CD4-positive, alpha-beta T cell treated with Interleukin-21 for 1 hour (primary cell): ENCODE measurements at regions not wholly inside any gene's neighbourhood (a gene's known extent, or its start where the extent isn't known, plus 50 kb on each side); places are given as distances from the start of the nearest gene placed in this dataset.
"Not testable (repeated sequence)": the region's sequence is repeated elsewhere in the genome, so short reads cannot be mapped to it uniquely, and the experiment has no call there.

ENCODE experiments used
- DNase-seq: peaks from one replicate; pipeline ENCODE4 v3.0.0-alpha.2; 2020

DNA sequence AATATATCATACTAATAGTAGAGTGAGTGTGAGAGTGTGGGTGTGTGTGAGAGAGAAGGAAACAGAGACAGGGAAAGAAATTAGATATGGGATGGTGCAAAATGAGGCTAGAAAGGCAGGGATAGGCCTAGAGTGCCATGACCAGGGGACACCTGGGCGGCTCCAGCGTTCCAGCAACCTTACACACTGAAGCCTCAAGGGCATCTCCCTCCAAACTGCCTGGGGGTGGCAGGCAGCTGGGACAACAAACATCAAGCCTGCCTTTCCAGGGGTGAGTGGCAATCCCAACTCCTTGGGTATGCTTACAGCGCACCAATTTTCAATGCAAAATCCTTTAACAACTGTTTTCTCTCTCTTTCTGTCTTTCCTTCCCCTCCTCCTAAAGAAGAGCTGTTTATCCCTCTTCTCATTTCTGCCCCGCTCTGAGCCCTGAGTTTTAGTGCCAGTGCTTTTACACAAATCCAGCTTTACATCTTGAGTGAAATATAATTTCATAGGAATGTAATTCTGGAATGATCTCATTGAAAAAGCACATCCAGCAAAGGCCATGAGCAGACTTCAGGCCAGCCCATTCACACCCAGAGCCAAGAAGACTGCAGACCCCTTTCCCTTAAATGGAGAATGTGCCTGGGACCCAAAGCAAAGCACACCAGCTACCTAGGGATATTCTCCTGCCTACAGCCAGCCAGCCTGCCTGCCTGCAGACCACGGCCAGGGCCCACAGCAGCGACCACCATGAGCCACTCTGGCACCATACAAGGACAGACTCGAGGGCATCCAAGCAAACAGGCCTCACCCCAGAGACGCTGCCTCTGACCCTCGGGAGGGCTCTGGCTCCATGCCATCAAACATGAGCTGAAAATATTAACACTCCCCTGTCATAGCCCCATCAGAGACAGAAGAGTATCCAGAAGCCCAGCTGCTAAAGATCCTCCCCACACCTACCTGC lies 90.3 kb downstream of the RPL27A start:
- DNase-seq: no peak

- DNase-seq: no peak
Observed at GRCh38 chr11:8773916-8774539, 91.4 kb downstream of the RPL27A start.

DNA sequence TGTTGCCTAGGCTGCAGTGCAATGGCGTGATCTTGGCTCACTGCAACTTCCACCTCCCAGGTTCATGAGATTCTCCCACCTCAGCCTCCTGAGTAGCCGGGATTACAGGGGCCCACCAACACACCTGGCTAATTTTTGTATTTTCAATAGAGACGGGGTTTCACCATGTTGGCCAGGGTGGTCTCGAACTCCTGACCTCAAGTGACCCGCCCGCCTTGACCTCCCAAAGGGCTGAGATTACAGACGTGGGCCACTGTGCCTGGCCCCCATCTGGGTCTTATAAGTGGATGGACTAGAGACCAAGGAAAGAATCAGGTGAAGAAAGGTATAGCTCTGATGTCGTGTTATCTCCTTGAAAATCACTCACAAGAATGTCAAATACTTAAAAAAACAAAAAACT lies 92.3 kb downstream of the RPL27A start:
- not testable (repeated sequence) for DNase-seq

DNA sequence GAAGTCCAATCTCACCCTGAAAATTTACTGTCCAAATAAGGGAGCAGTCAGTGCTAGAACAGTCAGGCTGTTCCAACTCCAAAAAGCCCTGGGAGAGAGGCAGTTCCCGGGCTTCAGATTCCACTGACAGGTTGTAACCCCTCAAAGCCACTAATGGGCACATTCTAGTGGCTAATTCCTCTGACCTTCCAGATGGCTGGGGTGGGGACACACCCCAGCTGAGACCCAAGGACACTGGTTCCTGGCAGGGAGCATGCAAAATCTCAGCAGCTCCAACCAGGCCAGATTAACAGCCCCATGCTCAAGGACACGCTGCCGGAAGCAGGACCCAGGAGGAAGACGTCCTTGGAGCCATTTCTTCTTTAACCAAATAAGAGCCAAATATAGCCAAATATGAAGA lies 92.7 kb downstream of the RPL27A start:
- no peak for DNase-seq

- DNase-seq: no peak
Observed at GRCh38 chr11:8775734-8776133, 93.1 kb downstream of the RPL27A start.

- DNase-seq: no peak
Observed at GRCh38 chr11:8776209-8776608, 93.6 kb downstream of the RPL27A start.

- no peak for DNase-seq
Observed at GRCh38 chr11:8777907-8778767, 95.5 kb downstream of the RPL27A start.

GRCh38 chr11:8779107-8779506 lies 96.5 kb downstream of the RPL27A start:
- DNase-seq: no peak

DNA sequence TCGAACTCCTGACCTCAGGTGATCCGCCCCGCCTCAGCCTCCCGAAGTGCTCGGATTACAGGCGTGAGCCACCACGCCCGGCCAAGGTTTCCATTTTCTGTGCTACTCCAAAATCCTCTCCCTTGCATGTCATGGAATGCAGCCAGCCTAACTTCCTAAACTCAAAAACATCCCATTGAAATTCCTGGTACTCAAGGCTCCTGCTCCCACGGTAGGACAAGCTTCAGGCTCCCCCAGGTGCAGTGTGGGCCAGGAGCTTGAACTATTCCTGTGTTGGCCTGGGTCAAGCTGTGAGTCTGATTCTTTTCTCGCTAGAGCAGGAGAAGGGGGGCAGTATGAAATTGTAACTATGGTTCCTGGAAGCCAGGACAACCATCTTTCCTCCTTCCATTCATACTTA lies 97.1 kb downstream of the RPL27A start:
- DNase-seq: no peak

DNA sequence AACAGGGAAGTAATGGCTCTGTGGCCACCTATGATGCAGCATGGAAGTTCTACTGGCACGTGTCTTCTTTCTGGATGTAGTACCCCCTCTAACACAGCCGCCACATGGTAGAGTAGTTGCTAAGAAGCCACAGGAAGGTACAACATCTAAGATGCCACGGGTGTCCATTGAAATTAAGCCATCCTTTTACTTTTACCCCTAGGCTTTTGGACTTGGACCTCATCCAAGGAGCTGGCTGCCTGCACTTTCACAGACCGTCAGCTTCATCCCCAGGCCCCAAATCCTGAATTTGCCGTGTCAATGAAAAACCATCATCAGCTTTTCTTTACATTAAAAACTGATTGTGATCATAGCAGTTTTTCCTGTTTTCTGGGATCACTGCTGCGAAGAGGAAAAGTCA lies 102.4 kb downstream of the RPL27A start:
- no peak for DNase-seq

DNA sequence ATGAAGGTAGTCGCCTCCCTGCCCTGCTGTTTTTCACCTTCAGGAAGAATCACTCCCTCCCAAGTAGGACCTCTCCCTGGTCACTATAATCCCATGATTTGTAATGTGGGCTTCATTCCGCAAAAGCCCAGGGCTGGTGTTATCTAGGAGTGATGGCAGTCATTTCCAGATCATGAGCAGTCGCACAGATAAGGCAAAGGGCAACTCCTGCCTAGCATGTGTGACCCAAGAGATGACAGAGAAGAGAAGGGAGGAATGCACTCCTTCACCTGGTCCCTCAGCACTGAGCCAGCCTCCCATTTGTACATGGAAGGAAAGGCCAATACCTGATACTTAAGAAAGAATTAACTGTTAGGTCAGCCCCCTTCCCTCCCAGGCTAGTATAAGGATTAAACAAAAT lies 102.9 kb downstream of the RPL27A start:
- no peak for DNase-seq

GRCh38 chr11:8785998-8786397 lies 103.4 kb downstream of the RPL27A start:
- no peak for DNase-seq

DNA sequence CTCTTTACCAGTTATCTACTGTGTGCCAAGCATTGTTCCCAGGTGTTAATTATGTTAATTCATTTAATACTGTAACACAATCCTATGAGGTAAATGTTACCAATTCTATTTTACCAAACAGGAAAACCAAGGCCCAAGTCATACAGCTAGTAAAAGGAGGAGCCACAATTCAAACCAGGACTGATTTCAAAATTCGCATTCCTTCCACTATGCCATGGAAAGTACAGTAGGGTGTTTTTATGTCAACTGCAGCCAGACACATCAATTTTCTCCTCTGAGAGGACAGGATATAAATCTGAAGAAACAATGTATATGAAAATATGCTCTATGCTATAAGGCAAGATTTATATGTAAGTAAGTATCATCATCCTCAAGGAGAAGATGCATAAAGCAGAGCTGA lies 104.3 kb downstream of the RPL27A start:
- DNase-seq: no peak

GRCh38 chr11:8787372-8787771 lies 104.8 kb downstream of the RPL27A start:
- no peak for DNase-seq

GRCh38 chr11:8788616-8789015 lies 106.0 kb downstream of the RPL27A start:
- no peak for DNase-seq

DNA sequence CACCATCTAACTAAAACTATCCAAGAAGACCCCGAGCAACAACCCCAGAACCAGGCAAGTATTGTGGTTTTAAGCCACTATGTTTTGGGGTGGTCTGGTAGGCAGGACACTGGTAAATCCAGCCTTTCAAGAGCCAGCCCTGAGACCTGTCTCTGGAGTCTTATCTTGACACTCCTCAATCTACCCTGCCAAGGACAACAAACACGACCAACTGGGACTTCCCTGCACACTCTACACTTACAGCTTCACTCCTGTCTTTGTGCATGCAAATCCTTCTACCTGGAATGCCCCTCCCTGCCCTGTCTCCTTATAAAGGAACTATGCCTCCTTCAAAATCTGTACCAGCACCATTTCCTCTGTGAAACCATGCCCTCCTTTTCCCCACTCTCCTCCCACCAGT lies 107.3 kb downstream of the RPL27A start:
- no peak for DNase-seq

DNA sequence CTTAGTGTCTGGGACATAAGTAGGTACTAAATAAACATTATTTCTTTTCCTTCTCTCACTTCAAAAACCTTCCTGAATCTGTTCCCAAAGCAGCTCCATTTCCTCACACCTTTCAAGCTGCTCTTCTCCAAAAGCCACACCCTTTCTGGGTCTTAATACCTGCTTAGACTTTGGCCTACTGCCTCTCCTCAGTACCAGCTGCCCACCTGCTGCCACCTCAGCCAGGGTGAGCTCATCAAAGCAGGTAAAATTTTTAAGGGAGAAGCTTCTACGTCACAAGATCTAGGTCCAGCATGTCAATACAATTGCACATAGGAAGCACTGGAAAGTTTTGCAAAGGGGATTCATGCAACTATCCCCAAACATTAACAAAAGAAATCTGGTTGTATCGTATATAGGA lies 108.4 kb downstream of the RPL27A start:
- no peak for DNase-seq

- no peak for DNase-seq
Observed at GRCh38 chr11:8792710-8793109, 110.1 kb downstream of the RPL27A start.

- DNase-seq: no peak
Observed at GRCh38 chr11:8793114-8793777, 110.7 kb downstream of the RPL27A start.

GRCh38 chr11:8794126-8794525 lies 111.5 kb downstream of the RPL27A start:
- DNase-seq: no peak

- no peak for DNase-seq
Observed at GRCh38 chr11:8794677-8795103, 112.1 kb downstream of the RPL27A start.

- DNase-seq: no peak
Observed at GRCh38 chr11:8796941-8797340, 114.0 kb upstream of the AKIP1 start.

DNA sequence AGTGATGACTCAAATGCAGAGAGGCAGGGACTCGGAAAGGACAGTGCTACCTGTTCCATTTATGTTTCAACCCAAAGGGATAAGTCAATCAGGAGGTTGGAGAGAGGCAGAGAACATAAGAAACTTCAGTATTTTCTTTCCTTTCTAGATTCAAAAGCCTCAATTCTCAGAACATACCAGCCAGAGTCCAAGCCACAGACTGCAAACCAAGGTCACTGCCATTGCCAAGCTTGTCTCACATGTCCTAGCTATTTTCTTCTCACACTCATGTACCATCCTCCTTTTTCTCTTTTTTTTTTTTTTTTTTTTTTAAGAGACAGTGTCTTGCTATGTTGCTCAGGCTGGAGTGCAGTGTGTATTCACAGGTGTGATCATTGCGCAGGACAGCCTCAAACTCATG lies 111.7 kb upstream of the AKIP1 start:
- no peak for DNase-seq
